22Rv1 (cell line): ENCODE measurements at regions not wholly inside any gene's neighbourhood (a gene's known extent, or its start where the extent isn't known, plus 50 kb on each side); places are given as distances from the start of the nearest gene placed in this dataset.

ENCODE experiments used
- CTCF ChIP-seq: fragments of 450-650 bp; IDR thresholded peaks from 2 replicates; pipeline ENCODE4 v1.5.1; 2017; ENCODE audit warnings: mild to moderate bottlenecking
- ZFX ChIP-seq: fragments of 450-650 bp; IDR thresholded peaks from 2 replicates; pipeline ENCODE4 v1.6.1; 2017; ENCODE audit warnings: antibody characterized with exemption, borderline replicate concordance

- no peak for TF ChIP-seq CTCF
- no peak for TF ChIP-seq ZFX
Measured at GRCh38 chr12:19659086-19659485, 219.8 kb downstream of the AEBP2 start.
